Muscle of leg (tissue), 3 donors: ENCODE measurements at regions not wholly inside any gene's neighbourhood (a gene's known extent, or its start where the extent isn't known, plus 50 kb on each side); places are given as distances from the start of the nearest gene placed in this dataset.
A peak's percentile ranks its signal among the peaks of the same experiment; 100 is the strongest.

Source experiments
- DNase-seq: peaks from one replicate; pipeline ENCODE4 v3.0.0; 2013
- H3K27ac ChIP-seq: one replicate; pipeline ENCODE4 v1.5.1; 2013; ENCODE audit warnings: mild to moderate bottlenecking, low read length, control low read depth
- H3K27me3 ChIP-seq: one replicate; pipeline ENCODE4 v1.6.1; 2013; ENCODE audit warnings: low read length; ENCODE audit not compliant: control insufficient read depth, insufficient read depth
- H3K36me3 ChIP-seq: one replicate; pipeline ENCODE4 v1.6.1; 2013; ENCODE audit warnings: low read length; ENCODE audit not compliant: control insufficient read depth, insufficient read depth
- H3K4me1 ChIP-seq: one replicate; pipeline ENCODE4 v1.6.1; 2013; ENCODE audit warnings: low read length; ENCODE audit not compliant: control insufficient read depth, insufficient read depth
- H3K4me3 ChIP-seq: one replicate; pipeline ENCODE4 v1.5.1; 2013; ENCODE audit warnings: low read length, control low read depth
- H3K9me3 ChIP-seq: replicated peaks from 2 replicates; pipeline ENCODE4 v1.6.1; 2013; ENCODE audit warnings: low read depth, low read length; ENCODE audit not compliant: control insufficient read depth
- WGBS: methylation state at CpG from one replicate; pipeline ENCODE4 v1.1.5; 2013; ENCODE audit warnings: missing lambda C conversion rate; ENCODE audit not compliant: insufficient coverage; 5-methylcytosine and 5-hydroxymethylcytosine counted together

DNA sequence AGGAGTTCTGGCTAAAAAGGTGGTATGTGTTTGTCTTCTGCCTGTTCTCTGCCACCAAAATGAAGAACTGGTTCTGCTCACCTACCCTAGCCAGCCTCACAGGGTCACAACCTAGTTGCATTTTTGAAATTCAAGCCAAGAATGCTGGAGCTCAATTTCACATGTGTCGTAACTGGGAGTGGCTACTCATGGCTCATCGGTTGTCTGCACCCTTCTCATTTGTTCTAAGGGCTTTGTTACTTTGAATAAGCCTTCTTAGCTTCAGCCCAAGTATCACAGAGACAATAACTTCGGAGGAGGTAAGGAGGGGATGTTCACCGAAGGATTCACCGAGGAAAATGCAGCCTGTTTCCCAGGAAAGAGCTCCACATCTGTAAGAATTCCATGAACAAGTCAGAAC is 134.3 kb upstream of the RARB start:
- no peaks in the 10 kb centered on the region for H3K9me3 ChIP-seq
- no peaks in the 10 kb centered on the region for H3K36me3 ChIP-seq
- no peaks in the 10 kb centered on the region for H3K4me1 ChIP-seq
- no peaks in the 10 kb centered on the region for H3K27me3 ChIP-seq
- no peak overlapping the region for H3K4me3 ChIP-seq
- H3K27ac ChIP-seq: no peak overlapping the region
- 84% methylated on average over 2 of the region's 5 CpGs for WGBS
- DNase-seq: no peak

DNA sequence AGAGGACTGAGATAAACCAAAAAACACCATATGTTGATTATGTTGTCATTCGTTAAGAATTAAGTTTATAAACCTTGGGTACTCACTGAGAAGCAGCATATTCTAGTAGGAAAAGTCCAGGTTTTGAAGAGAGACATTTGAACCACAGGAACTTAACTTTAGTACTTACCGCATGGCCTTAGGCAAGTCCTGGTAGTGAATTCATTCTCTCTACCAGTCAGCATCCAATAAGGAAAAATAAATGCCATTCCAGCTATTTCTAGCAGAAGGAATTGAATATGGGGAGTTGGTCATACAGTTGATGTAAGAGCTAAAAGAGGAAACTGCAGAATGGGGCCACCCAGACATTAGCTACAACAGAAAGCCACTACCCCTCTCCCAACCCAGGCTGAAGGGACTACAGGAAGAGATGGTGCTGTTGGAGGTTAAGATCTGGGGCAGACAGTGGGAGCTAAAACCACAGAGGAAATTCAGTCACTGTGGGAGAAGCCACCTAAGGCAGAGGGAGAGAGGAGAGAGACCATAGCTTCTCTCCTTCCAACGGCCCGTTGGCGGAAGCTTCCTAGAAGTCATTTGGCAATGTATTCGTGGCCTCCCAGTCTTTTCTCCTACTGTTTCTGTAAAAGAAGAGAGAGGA is 133.8 kb upstream of the RARB start:
- Histone ChIP-seq H3K4me3 (no peak overlapping the region), H3K9me3 (no peaks in the 10 kb centered on the region), H3K27me3 (no peaks in the 10 kb centered on the region), H3K36me3 (no peaks in the 10 kb centered on the region), H3K27ac (no peak overlapping the region), H3K4me1 (no peaks in the 10 kb centered on the region)
- no CpG with 5 or more reads among the region's 6 CpGs for WGBS
- DNase-seq: no peak

DNA sequence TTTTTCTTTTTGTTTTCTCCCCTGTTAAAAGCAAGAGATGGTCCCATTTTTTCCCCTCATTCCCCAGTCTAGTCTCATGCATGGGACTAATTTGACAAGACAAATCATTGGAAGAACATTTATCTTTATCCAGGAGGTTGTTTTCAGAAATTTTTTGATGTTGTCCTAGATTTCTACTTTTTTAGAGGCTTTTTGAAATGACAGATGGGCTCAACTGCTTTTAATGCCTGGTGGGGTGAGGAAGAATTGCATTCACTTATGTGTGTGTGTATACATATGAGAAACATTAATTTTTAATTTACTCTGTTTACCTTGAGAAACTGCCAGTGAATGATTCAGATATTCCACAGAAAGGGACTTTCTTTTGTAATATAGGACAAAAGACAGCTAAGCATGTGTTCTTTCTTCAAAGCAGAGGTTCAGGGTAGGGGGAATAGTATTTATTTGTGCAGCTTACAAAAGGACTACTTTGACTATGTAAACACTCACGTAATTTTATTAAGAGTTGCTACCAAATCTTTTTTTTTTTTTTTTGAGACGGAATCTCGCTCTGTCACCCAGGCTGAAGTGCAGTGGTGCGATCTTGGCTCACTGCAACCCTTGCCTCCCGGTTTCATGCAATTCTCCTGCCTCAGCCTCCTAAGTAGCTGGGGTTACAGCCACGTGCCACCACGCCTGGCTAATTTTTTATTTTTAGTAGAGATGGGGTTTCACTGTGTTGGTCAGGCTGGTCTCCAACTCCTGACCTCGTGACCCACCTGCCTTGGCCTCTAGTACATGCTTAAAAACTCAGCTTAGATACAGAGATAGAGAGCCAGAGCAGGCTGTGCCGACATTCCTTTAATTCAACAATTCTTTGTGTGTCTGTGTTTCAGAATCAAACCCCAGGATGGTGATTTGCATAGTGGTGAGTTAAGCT is 130.1 kb upstream of the RARB start:
- H3K4me3 ChIP-seq: no peak overlapping the region
- H3K4me1 ChIP-seq: no peaks in the 10 kb centered on the region
- H3K27me3 ChIP-seq: no peaks in the 10 kb centered on the region
- H3K27ac ChIP-seq: no peak overlapping the region
- 77% methylated on average over 3 of the region's 9 CpGs for WGBS
- no peaks in the 10 kb centered on the region for H3K9me3 ChIP-seq
- peak; percentile 64 for DNase-seq
- H3K36me3 ChIP-seq: no peaks in the 10 kb centered on the region

DNA sequence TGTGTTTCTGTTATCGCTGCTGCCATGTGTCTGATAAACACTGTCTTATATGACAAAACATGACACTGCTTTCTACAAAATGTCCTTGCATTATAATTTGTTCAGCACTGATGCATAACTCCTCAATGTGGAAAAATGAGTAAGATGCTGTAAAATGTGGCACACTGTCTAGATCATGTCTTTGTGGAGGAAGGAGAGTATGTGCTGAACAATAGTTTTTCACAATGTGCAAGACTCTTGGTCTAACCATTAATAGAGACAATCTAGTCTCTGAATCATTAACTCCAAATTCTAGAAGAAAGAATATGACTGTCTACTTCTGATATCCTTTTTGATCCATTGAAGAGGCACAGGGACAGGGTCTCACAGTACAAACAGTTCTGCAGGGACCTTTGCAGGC is 127.9 kb upstream of the RARB start:
- H3K4me1 ChIP-seq: peaks cover 4% of the 10 kb centered on the region
- H3K27me3 ChIP-seq: no peaks in the 10 kb centered on the region
- H3K4me3 ChIP-seq: no peak overlapping the region
- no peak for DNase-seq
- H3K9me3 ChIP-seq: no peaks in the 10 kb centered on the region
- H3K27ac ChIP-seq: no peak overlapping the region
- no peaks in the 10 kb centered on the region for H3K36me3 ChIP-seq
- no CpG with 5 or more reads among the region's 1 CpG for WGBS

GRCh38 chr3:25304916-25305315 is 123.1 kb upstream of the RARB start:
- peaks cover 6% of the 10 kb centered on the region for H3K4me1 ChIP-seq

GRCh38 chr3:25306066-25306465 is 122.0 kb upstream of the RARB start:
- Histone ChIP-seq H3K4me1 (peaks cover 6% of the 10 kb centered on the region), H3K36me3 (no peaks in the 10 kb centered on the region), H3K4me3 (no peak overlapping the region), H3K27me3 (no peaks in the 10 kb centered on the region), H3K27ac (no peak overlapping the region), H3K9me3 (no peaks in the 10 kb centered on the region)
- WGBS: 31% methylated on average over 2 of the region's 5 CpGs
- no peak for DNase-seq

More at GRCh38 chr3:25304916-25305315, 123.1 kb upstream of the RARB start:
- no CpG with 5 or more reads among the region's 2 CpGs for WGBS
- Histone ChIP-seq H3K27me3 (no peaks in the 10 kb centered on the region), H3K27ac (no peak overlapping the region), H3K9me3 (no peaks in the 10 kb centered on the region), H3K4me3 (no peak overlapping the region), H3K36me3 (no peaks in the 10 kb centered on the region)
- no peak for DNase-seq

DNA sequence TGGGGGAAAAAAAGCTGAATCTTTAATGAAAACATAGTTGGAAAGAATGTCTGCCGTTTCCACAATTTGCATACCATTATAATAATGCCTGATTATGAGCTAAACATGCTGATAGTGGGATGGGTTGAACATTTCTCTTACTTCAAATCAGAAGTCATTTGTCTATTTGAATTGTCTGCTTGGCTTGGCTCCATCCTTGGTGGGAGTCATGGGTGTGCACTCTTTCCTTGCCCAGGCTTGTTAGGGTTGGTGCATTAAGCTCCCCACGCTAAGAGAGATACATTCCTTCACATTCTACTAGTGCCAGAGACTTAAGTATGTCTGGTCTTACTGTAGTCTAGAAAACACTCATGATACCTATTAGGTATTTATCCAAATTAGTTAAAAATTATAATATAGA is 121.4 kb upstream of the RARB start:
- no peaks in the 10 kb centered on the region for H3K36me3 ChIP-seq
- H3K9me3 ChIP-seq: no peaks in the 10 kb centered on the region
- no peak overlapping the region for H3K27ac ChIP-seq
- H3K4me1 ChIP-seq: peaks cover 6% of the 10 kb centered on the region
- no peaks in the 10 kb centered on the region for H3K27me3 ChIP-seq
- no peak for DNase-seq
- WGBS: no CpG with 5 or more reads among the region's 2 CpGs
- H3K4me3 ChIP-seq: no peak overlapping the region

DNA sequence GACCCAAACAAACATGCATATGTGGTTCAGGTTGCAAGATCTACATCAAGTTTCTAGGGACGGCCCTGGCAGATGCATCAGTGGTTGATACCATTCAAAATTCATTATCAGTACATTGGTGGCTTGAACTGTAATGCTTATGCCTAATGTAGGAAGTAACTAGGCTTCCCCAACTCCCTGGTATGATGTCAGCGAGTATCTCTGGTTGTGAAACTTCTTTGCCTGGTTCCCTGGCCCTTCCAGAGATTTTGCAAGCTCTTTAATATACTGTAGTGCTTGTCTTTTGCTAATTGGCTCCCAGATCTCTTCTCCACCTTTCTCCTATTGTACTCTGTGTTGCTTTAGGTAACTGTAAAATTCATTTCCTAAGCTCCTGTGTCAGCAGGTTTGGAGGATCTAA is 114.8 kb upstream of the RARB start:
- no CpG with 5 or more reads among the region's 2 CpGs for WGBS
- H3K27me3 ChIP-seq: no peaks in the 10 kb centered on the region
- DNase-seq: no peak

DNA sequence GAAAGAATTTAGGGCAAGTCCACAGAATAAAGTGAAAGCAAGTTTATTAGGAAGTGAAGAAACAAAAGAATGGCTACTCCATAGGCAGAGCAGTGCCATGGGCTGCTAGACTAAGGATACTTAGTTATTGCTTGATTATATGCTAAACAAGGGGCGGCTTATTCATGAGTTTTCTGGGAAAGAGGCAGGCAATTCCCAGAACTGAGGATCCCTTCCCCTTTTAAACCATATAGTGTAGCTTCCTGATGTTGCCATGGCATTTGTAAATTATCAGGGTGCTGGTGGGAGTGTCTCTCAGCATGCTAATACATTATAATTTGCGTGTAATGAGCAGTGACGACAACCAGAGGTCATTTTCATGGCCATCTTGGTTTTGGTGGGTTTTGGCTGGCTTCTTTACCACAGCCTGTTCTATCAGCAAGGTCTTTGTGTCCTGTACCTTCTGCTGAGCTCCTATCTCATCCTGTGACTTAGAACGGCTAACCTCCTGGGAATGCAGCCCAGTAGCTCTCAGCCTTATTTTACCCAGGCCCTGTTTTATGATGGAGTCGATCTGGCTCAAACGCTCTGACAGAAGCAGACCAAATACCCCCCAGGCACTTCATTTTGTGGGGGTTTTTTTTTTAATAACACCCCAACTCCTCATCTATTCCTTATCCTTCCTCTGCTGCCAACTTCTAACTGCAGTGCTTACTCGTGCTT is 103.0 kb upstream of the RARB start:
- H3K36me3 ChIP-seq: no peaks in the 10 kb centered on the region
- no peak overlapping the region for H3K27ac ChIP-seq
- H3K9me3 ChIP-seq: no peaks in the 10 kb centered on the region
- H3K4me3 ChIP-seq: no peak overlapping the region
- no peak for DNase-seq
- H3K27me3 ChIP-seq: no peaks in the 10 kb centered on the region
- 100% methylated on average over 1 of the region's 7 CpGs for WGBS
- no peaks in the 10 kb centered on the region for H3K4me1 ChIP-seq

More for the DNA sequence above, 114.8 kb upstream of the RARB start:
- no peaks in the 10 kb centered on the region for H3K4me1 ChIP-seq
- H3K4me3 ChIP-seq: no peak overlapping the region
- no peaks in the 10 kb centered on the region for H3K36me3 ChIP-seq
- H3K9me3 ChIP-seq: no peaks in the 10 kb centered on the region
- H3K27ac ChIP-seq: no peak overlapping the region

DNA sequence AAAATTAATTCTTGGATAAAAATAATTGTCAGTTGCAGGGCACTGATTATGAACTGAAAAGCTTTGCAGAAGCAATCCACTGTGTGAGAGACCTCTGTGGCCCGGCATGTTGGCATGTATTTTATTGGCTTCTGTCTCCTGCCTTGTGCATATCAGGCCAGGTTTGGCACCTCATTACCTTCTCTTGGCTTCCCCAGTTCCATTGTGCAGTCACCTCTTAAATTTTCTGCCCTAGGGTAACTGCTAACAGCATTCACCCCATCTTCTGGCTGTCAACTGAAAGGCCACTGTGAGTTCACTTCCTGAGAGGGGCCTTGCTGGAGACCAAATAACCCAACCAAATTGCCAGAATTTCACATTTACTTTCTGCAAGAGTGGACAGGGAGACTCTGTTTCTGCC is 92.7 kb upstream of the RARB start:
- H3K36me3 ChIP-seq: no peaks in the 10 kb centered on the region
- 11% methylated on average over 1 of the region's 1 CpG for WGBS
- no peak overlapping the region for H3K27ac ChIP-seq
- H3K4me3 ChIP-seq: no peak overlapping the region
- DNase-seq: peak; percentile 38
- no peaks in the 10 kb centered on the region for H3K27me3 ChIP-seq
- H3K4me1 ChIP-seq: no peaks in the 10 kb centered on the region
- no peaks in the 10 kb centered on the region for H3K9me3 ChIP-seq
